Colonic mucosa (tissue), 4 donors: ENCODE measurements at regions not wholly inside any gene's neighbourhood (a gene's known extent, or its start where the extent isn't known, plus 50 kb on each side); places are given as distances from the start of the nearest gene placed in this dataset.

Source experiments
- DNase-seq: peaks from one replicate; pipeline ENCODE4 v3.0.0-alpha.2; 2020
- H3K27ac ChIP-seq: fragments of 200-600 bp; one replicate; pipeline ENCODE4 v1.8.0; 2021
- H3K27me3 ChIP-seq: fragments of 200-600 bp; one replicate; pipeline ENCODE4 v1.8.0; 2021
- H3K36me3 ChIP-seq: fragments of 200-600 bp; one replicate; pipeline ENCODE4 v1.8.0; 2021
- H3K4me1 ChIP-seq: fragments of 200-600 bp; one replicate; pipeline ENCODE4 v1.8.0; 2021; ENCODE audit warnings: mild to moderate bottlenecking
- H3K4me3 ChIP-seq: fragments of 200-600 bp; one replicate; pipeline ENCODE4 v1.8.0; 2021
- H3K9ac ChIP-seq, 2 donors: one replicate each; pipeline ENCODE4 v1.7.0; 2013; ENCODE audit warnings: control low read depth in 2 of 2, low read depth in 2 of 2, low read length in 2 of 2
- H3K9me3 ChIP-seq: fragments of 200-600 bp; one replicate; pipeline ENCODE4 v1.8.0; 2021
- intact Hi-C: fragments of 100-400 bp; cut with DNase I; formaldehyde crosslinking; loops from one replicate; pipeline ENCODE4 v1.14.1; 2022
- TF ChIP-seq, protein P1 (sequence below): fragments of 200-600 bp; IDR thresholded peaks from one replicate; pipeline ENCODE4 v1.8.0; 2022; ENCODE audit warnings: antibody characterized with exemption, mild to moderate bottlenecking
- donor health status: healthy.
- donor health status: DM: no; HTN: no; CAD: no.
- donor health status: DM: no; HTN: no; CAD: no.

GRCh38 chr2:199684168-199684567, 166.8 kb downstream of the FTCDNL1 start:
- H3K4me3 ChIP-seq, result no peak overlapping the region
- H3K9ac ChIP-seq, result no peak overlapping the region
- no peaks in the 10 kb centered on the region for H3K27me3 ChIP-seq
- no peaks in the 10 kb centered on the region for H3K9me3 ChIP-seq
- H3K27ac ChIP-seq, result no peak overlapping the region
- no peaks in the 10 kb centered on the region for H3K36me3 ChIP-seq
- DNase-seq, result no peak
- H3K4me1 ChIP-seq, result no peaks in the 10 kb centered on the region
- TF ChIP-seq, protein P1, sequence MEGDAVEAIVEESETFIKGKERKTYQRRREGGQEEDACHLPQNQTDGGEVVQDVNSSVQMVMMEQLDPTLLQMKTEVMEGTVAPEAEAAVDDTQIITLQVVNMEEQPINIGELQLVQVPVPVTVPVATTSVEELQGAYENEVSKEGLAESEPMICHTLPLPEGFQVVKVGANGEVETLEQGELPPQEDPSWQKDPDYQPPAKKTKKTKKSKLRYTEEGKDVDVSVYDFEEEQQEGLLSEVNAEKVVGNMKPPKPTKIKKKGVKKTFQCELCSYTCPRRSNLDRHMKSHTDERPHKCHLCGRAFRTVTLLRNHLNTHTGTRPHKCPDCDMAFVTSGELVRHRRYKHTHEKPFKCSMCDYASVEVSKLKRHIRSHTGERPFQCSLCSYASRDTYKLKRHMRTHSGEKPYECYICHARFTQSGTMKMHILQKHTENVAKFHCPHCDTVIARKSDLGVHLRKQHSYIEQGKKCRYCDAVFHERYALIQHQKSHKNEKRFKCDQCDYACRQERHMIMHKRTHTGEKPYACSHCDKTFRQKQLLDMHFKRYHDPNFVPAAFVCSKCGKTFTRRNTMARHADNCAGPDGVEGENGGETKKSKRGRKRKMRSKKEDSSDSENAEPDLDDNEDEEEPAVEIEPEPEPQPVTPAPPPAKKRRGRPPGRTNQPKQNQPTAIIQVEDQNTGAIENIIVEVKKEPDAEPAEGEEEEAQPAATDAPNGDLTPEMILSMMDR, result no peak
- intact Hi-C loops, result no loop called here

DNA sequence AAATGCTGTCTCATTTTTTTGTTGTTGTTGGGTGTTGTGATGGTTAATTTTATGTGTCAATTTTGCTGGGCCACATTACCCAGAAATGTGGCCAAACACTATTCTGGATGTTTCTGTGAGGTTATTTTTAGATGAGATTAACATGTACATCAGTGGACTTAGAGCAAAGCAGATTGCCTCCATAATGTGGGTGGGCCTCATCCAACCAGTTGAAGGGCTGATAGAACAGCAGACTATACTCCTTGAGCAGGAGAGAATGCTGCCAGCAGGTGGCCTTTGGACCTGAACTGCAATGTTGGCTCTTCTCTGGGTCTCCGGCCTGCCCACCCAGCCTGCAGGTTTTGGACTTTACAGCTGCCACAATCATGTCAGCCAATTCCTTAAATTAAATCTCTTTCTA, 169.0 kb downstream of the FTCDNL1 start:
- Histone ChIP-seq H3K9ac (no peak overlapping the region), H3K27me3 (no peaks in the 10 kb centered on the region), H3K36me3 (no peaks in the 10 kb centered on the region), H3K27ac (no peak overlapping the region), H3K4me3 (no peak overlapping the region), H3K9me3 (no peaks in the 10 kb centered on the region), H3K4me1 (no peaks in the 10 kb centered on the region)
- DNase-seq, result no peak
- TF ChIP-seq, protein P1, result no peak
- intact Hi-C loops, result no loop called here

DNA sequence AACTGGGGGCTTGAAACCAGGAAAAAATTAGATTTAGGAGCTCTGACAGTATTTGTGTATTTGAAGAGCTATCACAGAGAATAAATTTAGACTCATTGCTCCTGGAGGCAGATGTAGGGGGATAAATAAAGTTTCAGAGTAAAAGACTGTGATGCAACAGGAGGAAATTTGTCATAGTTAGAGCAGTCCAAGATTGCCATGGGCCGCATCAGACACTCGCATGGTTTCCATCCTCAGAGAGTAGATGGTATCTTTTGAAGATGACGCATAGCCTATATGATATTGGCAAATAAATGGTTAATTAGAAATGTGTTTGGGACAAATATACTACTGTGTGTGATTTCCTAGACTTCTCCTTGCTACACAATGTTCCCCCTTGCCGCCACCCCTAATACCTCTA, 170.5 kb downstream of the FTCDNL1 start:
- H3K36me3 ChIP-seq, result no peaks in the 10 kb centered on the region
- intact Hi-C loops, result no loop called here
- no peaks in the 10 kb centered on the region for H3K9me3 ChIP-seq
- H3K27me3 ChIP-seq, result no peaks in the 10 kb centered on the region
- H3K27ac ChIP-seq, result no peak overlapping the region
- H3K9ac ChIP-seq, result no peak overlapping the region
- TF ChIP-seq, protein P1, result no peak
- DNase-seq, result no peak
- H3K4me3 ChIP-seq, result no peak overlapping the region
- H3K4me1 ChIP-seq, result no peaks in the 10 kb centered on the region

- Histone ChIP-seq H3K9ac (no peak overlapping the region), H3K4me1 (no peaks in the 10 kb centered on the region), H3K27me3 (no peaks in the 10 kb centered on the region), H3K4me3 (no peak overlapping the region), H3K9me3 (no peaks in the 10 kb centered on the region), H3K27ac (no peak overlapping the region), H3K36me3 (no peaks in the 10 kb centered on the region)
- no peak for DNase-seq
- TF ChIP-seq, protein P1, result no peak
- intact Hi-C loops, result no loop called here
Measured at GRCh38 chr2:199679883-199680282, 171.1 kb downstream of the FTCDNL1 start.

DNA sequence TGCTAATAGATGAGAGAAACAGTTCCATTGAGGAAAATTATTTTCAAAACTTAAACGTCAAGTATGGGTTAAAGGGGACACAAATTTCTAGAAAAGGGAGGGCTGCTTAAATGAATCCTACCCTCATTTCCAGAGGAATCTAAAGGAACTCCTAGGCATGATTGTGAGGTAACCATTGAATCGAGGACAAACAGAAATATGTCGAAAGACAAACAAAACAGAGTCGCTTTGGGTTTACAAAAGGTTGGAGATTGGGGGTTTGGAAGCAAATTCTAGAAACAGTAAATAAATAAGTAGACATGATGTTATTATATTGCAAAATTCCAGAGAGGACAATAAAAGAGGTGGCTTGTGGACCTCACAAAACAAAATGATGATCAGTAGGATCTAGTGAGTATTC, 173.1 kb downstream of the FTCDNL1 start:
- no peak overlapping the region for H3K9ac ChIP-seq
- no peak overlapping the region for H3K27ac ChIP-seq
- no peaks in the 10 kb centered on the region for H3K36me3 ChIP-seq
- DNase-seq, result no peak
- no peak overlapping the region for H3K4me3 ChIP-seq
- TF ChIP-seq, protein P1, result no peak
- intact Hi-C loops, result no loop called here
- no peaks in the 10 kb centered on the region for H3K4me1 ChIP-seq
- no peaks in the 10 kb centered on the region for H3K9me3 ChIP-seq
- no peaks in the 10 kb centered on the region for H3K27me3 ChIP-seq

DNA sequence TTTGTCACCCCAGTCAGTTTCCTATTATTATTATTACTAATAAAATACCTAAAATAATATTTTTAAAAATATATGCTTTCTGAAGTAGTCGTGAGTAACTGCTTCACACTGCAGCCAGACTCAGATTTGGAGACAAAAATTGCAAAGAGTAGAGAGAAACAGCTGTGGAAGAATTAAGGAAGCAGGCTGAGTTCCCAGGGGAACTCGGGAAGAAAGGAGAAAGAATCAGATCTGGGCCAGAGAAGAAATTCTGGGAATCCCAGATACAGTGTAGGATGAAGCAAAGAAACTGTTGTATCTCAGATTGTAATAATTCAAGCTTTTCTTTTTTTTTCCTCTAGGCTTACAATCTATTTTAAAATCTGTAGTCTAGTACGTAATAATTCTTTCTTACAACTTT, 182.3 kb downstream of the FTCDNL1 start:
- Histone ChIP-seq H3K4me1 (no peaks in the 10 kb centered on the region), H3K27me3 (no peaks in the 10 kb centered on the region), H3K36me3 (no peaks in the 10 kb centered on the region), H3K27ac (no peak overlapping the region), H3K9ac (no peak overlapping the region), H3K4me3 (no peak overlapping the region), H3K9me3 (no peaks in the 10 kb centered on the region)
- DNase-seq, result no peak
- TF ChIP-seq, protein P1, result no peak
- intact Hi-C loops, result no loop called here
